Cortex of kidney (tissue), 1 donor: ENCODE measurements at regions not wholly inside any gene's neighbourhood (a gene's known extent, or its start where the extent isn't known, plus 50 kb on each side); places are given as distances from the start of the nearest gene placed in this dataset.

Source experiments
- DNase-seq: peaks from one replicate; lab custom pipeline; 2025; lab: John Stamatoyannopoulos, UW

GRCh38 chr13:105445796-105446195, 1089.7 kb downstream of the EFNB2 start:
- no peak for DNase-seq

DNA sequence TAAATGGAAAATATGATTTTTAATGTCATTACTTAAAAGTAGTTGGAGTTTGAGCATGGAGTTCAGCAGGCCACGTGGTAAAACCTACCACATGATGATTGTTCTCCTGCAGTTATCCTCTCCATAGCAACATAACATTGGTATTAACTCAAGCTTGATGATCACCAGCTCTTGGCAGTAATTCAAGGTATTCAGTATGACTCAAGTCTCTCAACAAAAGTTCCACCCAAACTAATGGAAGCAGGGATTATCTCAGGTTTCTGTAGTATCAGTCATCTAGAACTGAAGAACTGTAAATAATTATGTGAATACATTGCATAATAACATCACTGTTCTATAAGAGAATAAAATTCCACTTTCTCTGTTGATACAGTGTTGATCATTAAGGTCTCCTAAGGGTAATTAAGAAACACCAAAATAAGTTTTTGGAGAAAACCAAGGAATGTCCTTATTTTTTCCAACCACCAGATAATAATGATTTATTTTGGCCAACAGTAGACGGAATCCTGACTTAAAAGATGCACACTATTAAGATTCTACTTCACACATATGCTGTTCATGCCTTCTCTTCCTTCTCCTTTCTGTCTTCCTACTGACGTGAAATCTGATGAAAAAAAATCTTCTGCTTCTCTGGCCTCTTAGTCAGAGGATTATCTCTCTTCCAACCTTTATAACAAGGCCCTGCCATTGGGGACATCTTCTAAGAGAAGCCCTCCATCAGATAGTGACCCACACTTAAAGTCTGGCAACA, 1092.3 kb downstream of the EFNB2 start:
- no peak for DNase-seq

GRCh38 chr13:105442040-105442439, 1093.4 kb downstream of the EFNB2 start:
- no peak for DNase-seq

DNA sequence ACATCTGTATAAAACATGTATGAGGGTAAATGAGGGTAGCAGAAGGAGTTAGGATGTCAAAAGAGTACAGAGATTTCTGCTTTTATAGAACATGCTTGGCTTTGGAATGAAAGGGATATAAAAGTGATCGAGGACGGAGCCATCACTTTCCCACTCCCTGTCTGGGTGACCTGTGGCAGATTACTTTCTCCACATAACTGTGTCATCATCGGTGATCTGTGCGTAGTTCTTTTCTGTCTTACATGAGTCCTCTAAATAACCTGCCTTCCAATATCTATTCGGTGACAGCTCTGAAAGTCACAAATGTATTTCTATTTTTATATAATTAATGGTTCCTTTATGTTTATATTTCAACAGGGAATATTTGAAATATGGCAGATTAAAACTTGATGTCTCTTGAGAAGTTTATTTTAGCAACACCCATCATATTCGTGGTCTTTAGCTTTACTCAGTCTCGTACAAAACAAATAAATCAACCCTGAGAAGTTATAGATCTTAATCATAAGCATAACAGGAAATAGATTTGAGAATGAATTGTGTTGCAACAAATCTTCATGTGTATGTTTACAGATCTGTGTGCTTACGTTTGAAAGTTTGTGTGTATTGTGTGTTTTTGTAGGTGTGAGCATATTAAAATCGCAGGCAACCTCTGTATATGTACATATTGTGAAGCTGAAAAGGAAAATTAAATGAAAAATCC, 1094.3 kb downstream of the EFNB2 start:
- DNase-seq: no peak

- DNase-seq: no peak
These were observed 1098.5 kb downstream of the EFNB2 start for GRCh38 chr13:105436943-105437342.

GRCh38 chr13:105432438-105432837, 1103.0 kb downstream of the EFNB2 start:
- no peak for DNase-seq

GRCh38 chr13:105428811-105429210, 1106.7 kb downstream of the EFNB2 start:
- no peak for DNase-seq

DNA sequence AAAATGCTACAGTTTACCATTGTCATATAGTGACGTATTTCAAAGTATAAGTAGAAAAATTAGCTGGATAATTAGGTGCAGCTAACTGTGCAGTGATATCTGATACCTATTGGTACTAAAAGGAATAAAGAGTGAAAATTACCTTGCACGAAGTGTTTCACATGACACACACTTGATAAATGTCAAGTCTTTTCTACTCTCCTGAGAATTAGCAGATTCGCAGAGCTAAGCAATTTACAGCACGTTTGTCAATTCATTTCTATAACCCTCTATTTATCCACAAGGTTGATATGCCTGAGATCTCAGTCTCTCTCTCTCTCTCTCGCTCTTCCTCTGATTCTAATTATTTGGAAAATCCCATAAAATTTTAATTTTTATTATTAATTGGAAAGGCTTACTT, 1109.0 kb downstream of the EFNB2 start:
- DNase-seq: no peak

- no peak for DNase-seq
These were observed 1120.8 kb downstream of the EFNB2 start for GRCh38 chr13:105414639-105415038.

GRCh38 chr13:105412171-105412570, 1123.3 kb downstream of the EFNB2 start:
- no peak for DNase-seq

DNA sequence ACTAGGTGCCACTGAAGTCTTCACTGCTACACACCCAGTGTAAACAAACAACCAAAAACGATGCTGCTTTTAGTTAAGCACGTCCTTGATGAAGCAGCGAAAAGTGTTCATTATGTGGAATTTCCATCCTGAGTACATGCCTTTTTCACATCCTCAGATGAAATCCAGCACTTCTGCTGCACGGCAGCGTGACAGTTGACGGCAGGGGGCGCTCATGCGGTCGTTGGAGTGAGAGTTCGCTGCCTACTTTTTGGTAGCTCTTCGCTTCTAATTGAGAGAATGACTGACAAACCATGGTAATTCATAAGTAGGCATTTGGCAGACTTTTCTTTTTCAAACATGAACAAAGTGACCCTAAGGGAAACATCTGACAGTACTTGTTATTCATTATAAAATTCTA, 1124.9 kb downstream of the EFNB2 start:
- DNase-seq: no peak

DNA sequence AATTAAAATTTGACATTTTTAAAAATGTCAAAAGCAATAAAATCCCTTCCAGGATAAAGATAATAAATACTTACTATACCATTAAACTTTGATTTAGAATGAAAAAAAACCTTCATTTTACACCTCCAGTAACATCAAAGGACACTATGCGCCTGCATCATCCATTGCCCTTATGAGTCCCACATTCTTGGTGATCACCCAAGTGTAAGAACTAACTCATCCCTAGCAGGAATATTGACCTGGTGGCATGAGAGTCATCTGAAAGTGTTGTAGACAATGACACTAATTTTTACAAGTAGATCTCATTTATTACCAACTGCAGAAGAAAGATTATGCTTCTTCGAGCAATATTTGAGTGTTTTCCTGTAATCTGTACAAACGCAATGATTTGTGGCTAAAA, 1128.9 kb downstream of the EFNB2 start:
- DNase-seq: no peak

GRCh38 chr13:105403086-105403485, 1132.4 kb downstream of the EFNB2 start:
- no peak for DNase-seq

GRCh38 chr13:105395041-105395440, 1140.4 kb downstream of the EFNB2 start:
- no peak for DNase-seq

DNA sequence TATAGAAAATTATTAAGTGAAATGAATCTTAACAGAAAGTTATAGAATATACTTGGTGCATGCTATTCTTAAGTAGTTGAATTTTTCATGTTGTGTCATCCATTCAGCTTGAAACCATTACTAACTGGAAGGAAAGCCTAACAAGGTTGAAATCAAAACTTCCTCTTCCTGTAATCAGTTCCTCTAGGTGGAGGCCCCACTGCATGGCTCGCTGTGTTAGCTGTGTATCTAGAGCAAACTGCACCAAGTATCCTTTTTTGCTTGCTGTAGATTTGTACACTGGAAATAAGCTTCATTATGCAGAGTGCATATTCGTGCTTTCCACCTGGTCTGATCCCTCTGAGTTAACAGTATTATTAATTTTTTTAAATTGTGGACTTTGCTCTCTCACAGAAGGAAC, 1146.1 kb downstream of the EFNB2 start:
- DNase-seq: no peak

- no peak for DNase-seq
These were observed 1158.0 kb downstream of the EFNB2 start for GRCh38 chr13:105377452-105377851.

- DNase-seq: no peak
These were observed 1165.3 kb downstream of the EFNB2 start for GRCh38 chr13:105370011-105370650.

GRCh38 chr13:105368781-105369180, 1166.7 kb downstream of the EFNB2 start:
- DNase-seq: no peak

- no peak for DNase-seq
These were observed 1169.6 kb downstream of the EFNB2 start for GRCh38 chr13:105365831-105366230.

- no peak for DNase-seq
These were observed 1170.4 kb downstream of the EFNB2 start for GRCh38 chr13:105365021-105365550.

DNA sequence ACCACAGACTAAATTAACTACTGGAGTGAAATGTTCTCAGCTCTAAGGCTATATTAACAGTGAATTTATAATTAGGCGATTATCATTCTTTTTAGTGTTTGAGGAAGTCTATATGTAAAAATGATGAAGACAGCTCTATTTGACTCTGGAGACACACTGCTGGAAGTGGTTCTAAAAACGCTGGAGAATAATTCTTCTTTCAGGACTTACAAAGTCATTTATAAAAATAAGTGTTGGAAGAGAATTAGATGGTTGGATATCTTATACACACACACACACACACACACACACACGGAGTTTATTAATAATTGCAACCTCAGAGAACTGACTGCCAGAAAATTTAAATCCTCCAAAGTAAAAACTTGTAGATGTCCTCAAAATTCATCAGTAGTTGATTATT, 1171.3 kb downstream of the EFNB2 start:
- no peak for DNase-seq

GRCh38 chr13:105363261-105364190, 1171.9 kb downstream of the EFNB2 start:
- DNase-seq: no peak
